ENCODE measurements at regions not wholly inside any gene's neighbourhood (a gene's known extent, or its start where the extent isn't known, plus 50 kb on each side); places are given as distances from the start of the nearest gene placed in this dataset.

DNA sequence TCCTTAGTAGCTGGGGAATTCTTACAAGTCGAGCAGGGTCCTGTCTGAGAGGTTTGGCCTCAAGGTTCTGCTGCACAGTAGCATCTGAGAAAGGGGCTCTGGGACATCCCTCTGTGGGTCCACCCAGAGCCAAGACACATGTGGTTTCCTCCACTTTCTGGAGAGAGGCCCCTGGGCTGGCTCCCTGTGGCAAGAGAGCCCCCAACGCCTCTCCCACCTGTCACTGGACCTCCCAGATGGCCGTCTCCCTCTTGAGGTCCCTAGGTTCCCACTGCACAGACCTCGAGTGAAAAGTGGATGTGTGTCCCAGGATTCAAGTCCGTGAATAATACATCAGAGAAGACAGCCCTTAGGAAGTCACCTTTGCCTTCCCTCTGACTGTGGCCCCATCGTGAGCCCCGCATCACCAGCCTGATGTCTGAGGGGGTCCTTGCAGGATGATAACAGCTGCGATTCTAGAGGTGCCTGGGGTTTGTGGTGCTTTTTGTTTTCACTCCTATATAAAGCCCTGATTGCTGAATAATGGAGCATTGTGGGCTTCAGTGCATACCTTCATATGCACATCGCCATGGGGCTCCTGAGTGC lies 319.0 kb downstream of the GLRX3 start:
- DNase-seq (ENCODE audit: low read depth in 2 of 3, low spot score in 1 of 3), result no peak

DNA sequence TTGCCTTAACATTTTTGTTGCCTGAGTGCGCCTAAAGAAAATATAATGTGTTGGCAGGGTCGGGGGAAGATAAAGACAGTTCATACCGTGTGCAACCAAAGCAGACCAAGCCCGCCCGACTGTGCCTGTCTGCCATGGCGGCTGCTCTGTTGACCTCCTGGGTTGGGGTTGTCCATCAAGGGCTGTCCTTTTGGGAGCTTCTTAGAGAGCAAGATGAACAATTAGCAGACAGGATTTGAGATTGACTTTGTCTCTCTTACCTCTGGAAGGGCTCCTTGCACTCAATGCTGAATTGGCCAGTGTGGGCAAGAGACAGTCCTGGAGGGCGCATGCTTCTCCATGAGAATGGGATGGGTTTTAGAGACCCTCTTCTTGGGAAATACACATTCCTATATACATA lies 319.6 kb downstream of the GLRX3 start:
- DNase-seq (ENCODE audit: low read depth in 2 of 3, low spot score in 1 of 3), result no peak

DNA sequence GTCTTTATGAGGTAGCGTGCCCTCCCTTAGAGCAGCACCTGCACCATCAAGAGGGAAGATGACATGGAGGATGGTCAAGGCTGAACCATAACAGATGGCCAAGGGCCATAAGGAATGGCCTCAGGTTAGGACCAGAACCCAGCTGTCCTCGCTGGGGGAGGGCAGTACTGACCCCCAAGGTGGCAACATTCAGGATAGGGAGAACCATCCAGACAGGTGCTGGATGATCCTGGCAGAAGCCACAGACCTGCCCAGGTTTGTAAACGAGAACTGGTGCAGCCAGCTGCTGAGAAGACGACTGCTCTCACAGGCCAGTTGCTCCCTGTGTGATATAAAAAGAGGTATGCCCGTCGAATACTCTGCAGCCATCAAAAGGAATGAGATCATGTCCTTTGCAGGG lies 320.4 kb downstream of the GLRX3 start:
- DNase-seq (ENCODE audit: low read depth in 2 of 3, low spot score in 1 of 3), result no peak

DNA sequence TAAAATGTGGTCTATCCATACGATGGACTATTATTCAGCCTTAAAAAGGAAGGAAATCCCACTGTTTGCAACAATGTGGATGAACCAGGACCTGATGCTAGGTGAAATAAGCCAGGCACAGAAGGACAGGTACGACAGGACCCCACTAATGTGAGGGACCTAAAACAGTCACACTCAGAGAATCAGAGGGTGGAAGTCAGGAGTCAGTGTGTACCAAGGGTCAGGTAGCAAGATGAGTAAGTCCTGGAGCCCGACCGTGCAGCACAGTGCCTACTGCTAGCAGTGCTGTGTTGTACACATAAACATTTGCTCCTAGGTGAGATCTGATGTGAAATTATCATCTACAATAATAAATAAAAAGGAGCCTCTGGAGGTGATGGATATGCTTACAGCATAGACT lies 322.3 kb downstream of the GLRX3 start:
- DNase-seq (ENCODE audit: low read depth in 2 of 3, low spot score in 1 of 3), result no peak

DNA sequence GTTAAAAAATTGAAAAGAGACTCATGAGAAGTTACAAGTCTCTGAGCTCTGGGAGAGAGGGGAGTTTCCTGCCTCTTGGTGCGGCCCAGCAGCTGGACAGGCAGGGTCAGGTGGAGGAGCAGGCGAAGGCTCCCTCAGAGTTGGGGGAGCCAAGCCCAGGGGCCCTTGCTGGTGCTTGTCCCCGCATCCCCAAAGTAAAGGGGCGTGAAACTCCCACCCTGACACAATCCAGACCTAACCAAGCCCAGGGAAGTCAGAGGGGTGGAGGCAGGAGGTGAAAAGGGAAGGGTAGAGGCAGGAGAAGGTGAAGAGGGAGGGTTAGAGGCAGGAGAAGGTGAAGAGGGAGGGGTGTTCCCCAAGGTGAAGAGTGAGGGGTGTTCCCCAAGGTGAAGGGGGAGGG lies 322.8 kb downstream of the GLRX3 start:
- no peak for DNase-seq (ENCODE audit: low read depth in 2 of 3, low spot score in 1 of 3)

DNA sequence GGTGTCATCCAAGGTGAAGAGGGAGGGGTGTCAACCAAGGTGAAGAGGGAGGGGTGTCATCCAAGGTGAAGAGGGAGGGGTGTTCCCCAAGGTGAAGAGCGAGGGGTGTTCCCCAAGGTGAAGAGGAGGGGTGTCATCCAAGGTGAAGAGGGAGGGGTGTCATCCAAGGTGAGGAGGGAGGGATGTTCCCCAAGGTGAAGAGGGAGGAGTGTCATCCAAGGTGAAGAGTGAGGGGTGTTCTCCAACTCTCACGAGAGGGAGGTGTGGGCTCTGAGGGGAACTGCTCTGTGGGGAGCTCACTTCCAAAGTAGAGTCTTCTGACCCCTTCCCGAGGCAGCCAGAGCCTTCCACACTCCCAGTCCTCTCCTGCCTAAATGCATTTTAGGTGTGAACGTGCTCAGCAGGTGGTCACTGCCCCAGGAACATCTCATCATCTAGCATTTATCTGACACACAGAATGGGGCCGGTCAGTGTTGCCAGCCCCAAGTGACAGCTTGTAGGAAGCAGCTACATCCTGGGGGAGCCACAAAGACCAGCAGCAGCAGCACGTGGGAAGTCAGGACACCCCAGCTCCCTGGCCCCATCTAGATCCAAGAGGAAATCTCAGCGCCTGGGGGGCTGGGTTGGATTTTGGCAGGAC lies 323.8 kb downstream of the GLRX3 start:
- no peak for DNase-seq (ENCODE audit: low read depth in 2 of 3, low spot score in 1 of 3)

DNA sequence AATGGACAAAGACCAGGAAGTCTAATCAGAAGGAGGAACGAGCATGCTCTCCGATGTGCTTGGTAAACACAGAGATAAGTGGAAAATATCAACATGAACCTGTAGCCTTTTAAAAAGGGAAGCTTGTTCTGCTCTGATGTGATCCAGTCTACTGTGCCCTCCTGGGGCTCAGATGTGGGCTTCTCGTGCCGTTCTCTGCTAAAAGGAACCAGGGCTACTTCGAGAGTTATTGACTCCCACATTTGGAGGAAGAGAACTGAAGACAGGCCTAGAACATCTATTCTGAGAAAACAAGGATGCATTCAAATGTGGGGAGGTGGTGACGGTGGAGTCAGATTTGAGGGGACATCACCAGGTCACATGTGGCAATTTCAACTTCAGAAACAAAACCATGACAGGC lies 325.4 kb downstream of the GLRX3 start:
- no peak for DNase-seq (ENCODE audit: low read depth in 2 of 3, low spot score in 1 of 3)

DNA sequence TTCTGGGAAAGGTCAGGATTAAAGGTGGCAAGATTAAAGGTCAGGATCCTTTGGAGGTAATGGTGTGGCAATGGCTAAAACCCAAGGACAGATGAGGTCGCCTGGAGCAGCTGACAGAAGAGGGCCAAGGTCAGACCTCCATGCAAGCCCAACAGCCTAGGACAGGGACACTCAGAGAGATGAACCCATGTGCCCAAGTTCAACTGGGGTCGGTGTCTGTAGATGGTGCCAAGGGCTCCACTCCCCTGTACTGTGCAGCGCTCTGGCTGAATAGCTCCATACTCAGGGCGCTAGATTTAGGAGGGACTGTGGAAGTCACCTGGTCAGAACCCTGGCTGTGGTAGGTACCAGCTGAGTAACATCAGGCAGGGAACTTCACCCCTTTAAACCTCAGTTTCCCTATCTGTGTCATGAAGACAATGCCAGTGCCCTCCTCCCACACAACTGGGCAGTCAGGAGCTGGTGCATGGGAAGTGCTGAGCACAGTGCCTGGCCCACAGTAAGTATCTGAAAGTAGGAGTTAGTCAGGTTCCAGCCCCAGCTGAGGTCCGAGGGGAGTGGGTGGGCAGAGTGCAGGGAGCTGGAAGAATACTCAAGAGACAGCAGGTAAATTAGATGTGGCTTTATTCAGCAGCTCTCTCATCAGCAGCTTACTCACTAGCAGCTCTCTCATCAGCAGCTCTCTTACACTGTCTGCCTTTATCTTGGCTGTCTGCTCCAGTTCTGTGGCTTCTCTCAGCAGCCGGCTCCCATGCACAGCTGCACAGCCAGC lies 327.1 kb downstream of the GLRX3 start:
- no peak for DNase-seq (ENCODE audit: low read depth in 2 of 3, low spot score in 1 of 3)

DNA sequence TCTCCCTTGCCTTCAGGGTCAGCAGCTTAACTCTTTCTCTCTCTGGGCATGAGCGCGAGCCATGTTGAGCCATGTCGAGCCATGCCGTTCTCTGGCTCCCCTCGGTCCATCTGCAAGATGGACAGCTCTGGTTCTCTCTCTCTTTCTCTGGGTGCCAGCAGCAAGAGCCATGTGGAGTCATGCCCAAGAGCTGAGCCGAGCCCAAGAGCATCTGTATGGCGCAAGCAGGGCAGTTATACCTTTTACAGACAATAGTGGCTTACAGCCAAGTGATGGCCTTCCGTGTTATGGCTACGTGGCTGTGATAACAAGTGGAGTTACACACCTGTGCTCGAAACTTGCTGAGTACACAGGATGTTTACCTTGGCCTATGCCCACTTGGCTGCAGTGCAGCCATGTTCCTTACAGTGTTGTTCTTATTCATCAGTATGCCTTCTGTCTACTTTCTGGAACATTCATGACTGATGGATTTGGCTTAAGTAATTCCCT lies 327.7 kb downstream of the GLRX3 start:
- DNase-seq (ENCODE audit: low read depth in 2 of 3, low spot score in 1 of 3), result no peak

DNA sequence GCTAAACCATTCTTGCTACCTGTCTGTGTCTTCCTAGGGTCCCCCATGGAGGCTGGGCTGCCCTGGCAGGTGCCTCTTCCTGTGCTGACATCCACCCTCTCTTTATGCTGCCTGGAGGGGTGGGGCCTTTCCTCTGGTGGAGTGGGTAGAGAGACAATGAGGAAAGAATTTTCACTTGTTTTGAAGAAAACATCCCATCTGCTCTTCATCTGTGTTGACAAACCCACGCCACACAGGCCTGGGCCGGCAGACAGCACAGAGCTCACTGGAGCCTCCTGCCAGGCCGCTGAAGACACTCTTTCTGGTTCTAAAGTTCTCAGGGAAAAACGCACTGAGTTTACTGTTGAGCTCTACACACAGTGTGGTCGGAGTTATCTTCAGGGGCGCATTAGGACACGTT lies 328.2 kb downstream of the GLRX3 start:
- DNase-seq (ENCODE audit: low read depth in 2 of 3, low spot score in 1 of 3), result no peak

DNA sequence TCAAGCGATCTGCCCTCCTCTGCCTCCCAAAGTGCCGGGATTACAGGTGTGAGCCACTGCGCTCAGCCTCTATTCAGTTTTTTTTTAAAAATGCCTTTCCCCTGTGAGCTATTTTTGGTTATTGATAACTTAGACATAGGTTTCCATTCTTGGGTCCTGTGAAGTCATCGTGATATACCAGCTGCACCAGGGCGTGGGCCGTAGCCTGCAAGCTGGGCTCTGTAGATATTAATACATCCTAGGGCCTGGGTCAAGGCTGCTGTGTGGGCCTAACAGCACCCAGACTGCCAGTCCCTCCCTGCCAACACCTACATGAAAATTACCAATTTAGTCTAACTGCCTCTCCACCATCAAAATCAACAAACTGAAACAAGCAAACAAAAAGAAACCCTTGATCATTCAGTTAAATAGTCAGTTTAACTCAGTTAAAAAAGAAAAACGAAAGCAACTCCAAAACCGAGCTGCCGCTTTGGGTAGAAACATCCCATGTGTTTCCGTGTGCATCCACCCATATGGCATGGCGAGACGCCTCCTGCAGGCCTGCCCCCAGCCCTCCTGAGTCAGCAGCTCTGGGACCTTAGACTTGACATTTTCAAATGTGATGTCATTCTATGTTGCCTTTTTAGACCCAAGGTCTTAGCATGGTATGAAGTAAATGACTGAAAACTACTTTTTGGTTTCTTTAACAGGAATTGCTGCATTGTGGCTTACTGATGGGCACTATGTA lies 330.2 kb downstream of the GLRX3 start:
- DNase-seq (ENCODE audit: low read depth in 2 of 3, low spot score in 1 of 3), result no peak

DNA sequence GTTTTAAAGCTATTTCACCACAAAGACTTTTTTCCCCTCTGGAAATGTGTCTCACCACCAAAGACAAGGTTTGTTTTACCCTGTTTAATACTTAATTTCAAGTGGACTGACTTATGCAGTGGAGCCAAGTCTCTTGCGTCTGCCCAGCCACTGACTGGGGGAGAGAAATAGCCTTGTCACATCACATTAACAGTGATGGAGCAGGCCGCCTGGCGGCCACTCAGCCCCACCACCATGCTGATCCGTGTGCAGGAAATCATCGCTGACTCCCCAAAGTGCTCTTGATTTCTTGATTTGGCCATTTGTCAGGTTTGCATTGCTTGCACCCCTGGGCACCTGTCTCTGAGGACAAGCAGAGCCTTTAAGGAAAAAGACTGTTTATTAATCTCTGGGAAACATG lies 334.1 kb downstream of the GLRX3 start:
- DNase-seq (ENCODE audit: low read depth in 2 of 3, low spot score in 1 of 3), result no peak

DNA sequence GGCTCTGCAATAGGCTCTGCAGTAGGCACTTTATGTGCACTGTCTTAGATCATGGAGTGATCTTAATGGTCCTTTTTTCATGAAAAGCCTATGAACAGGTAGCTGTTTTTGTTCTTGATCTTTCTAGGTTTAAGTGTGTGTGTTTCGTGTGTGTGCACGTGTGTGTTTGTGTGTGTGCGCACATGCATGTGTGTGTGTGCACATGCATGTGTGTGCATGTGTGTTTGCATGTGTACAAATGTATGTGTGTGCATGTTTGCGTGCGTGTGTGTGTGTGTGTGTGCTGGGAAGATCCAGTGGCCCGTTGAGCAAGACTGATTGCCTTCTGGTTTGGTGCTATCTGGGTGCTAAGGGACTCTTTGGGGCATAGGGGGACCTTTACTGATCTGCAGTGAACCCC lies 334.8 kb downstream of the GLRX3 start:
- DNase-seq (ENCODE audit: low read depth in 2 of 3, low spot score in 1 of 3), result no peak

DNA sequence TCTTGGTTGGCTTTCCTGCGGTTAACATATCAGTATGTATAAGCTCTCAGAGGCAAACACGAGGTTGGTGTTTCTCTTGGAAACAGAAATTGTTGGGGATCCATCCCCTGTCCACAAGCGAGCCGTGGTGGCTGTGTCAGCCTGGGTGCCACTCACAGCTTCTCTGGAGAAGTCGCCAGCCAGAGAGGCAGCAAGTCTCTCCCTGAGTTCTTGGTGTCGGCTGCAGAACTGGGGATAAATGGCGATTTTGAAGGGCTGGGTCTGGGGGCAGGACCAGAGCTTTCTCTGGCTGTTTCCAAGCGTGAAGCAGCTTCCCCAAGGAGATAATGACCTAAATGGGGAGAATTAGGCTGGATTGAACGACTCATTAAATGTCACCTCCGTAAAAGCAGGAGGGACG lies 335.3 kb downstream of the GLRX3 start:
- no peak for DNase-seq (ENCODE audit: low read depth in 2 of 3, low spot score in 1 of 3)

DNA sequence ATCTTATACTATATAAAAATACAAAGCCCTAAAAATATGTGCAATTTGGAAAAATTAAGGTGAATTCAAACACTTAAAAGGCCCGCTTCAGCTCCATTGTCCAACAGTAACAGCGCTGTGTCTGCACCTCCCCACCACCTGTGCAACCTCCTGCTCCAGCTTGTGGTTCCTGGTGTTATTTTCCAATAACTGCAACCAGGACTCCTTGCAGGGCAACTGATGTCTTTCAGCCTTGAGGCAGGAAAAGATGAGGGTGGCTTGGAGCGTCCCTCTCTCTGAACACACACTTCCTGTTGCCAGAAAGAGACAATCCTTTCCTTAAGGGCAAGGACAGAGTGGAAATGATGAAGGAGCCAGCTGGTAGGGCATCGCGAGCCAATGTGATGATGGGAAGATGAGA lies 336.0 kb downstream of the GLRX3 start:
- no peak for DNase-seq (ENCODE audit: low read depth in 2 of 3, low spot score in 1 of 3)

DNA sequence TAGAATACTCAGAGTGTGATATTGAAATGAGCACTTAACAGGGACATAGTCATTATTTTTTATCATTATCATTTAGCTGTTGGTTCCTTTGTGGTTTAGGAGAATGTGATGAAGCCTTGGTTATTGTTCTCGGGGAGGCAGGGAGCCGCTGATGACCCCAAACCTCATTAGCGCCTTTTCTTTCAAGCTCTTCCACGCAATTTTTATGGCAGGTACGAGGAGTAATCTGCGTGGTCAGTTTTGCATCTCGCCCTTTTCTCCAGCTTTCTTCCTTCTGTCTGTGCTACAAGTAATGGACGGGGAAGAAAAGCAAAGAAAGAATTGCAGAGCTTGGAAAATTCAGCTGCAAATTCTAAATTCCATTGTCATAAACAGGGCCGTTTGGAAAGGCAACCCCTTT lies 338.4 kb downstream of the GLRX3 start:
- DNase-seq (ENCODE audit: low read depth in 2 of 3, low spot score in 1 of 3), result no peak

DNA sequence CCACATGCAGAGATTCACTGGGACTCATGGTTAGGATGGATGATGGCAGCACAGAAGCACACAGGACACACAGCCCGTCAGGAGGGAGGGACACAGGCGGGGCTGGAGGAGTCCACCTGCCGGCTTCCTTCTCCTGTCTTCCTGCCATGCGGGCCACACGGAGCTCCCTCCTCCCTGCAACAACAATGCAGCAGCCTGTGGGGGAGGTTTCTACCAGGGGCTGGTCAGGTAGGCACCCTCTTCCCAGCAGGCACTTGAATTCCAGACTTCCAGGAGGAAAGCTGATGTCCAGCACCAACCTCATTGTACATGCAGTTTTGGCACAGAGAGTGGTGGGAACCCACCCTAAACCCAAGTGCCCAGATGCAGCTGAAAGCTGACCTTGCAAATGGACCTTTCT lies 341.2 kb downstream of the GLRX3 start:
- DNase-seq (ENCODE audit: low read depth in 2 of 3, low spot score in 1 of 3), result no peak

DNA sequence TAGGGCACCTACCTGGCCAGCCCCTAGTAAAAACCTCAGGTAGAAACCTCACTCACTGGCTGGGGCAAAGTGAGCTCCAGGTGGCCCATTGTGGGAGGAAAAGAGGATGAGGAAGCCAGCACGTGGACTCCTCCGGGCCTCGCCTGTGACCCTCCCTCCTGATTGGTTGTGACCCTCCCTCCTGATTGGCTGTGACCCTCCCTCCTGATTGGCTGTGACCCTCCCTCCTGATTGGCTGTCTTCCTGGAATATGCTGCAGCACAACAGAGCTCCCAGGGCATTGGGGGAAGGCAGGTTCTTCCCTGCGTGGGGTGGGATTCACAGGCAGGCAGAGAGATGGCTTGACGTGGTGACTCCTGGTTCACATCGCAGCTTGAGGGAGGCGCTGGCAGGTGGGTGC lies 343.0 kb downstream of the GLRX3 start:
- no peak for DNase-seq (ENCODE audit: low read depth in 2 of 3, low spot score in 1 of 3)

DNA sequence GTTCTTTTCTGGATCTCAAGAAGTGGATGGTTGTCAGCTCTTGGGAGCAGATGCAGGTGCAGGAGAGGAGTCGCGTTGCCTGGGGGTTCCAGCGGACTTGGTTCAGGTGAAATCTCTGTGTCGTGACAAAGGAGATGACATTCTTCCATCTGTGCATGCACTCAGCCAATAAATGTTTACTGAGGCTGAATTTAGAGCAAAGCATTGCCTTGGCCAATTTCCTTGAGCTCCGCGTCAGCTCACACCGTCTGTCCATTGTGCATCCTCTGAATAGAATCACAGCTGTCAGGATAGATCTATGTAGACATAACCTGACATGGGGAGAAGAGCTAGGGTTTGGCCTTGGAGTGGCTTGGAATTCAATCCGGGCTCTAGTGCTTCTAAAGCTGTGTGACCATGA lies 343.7 kb downstream of the GLRX3 start:
- no peak for DNase-seq (ENCODE audit: low read depth in 2 of 3, low spot score in 1 of 3)

DNA sequence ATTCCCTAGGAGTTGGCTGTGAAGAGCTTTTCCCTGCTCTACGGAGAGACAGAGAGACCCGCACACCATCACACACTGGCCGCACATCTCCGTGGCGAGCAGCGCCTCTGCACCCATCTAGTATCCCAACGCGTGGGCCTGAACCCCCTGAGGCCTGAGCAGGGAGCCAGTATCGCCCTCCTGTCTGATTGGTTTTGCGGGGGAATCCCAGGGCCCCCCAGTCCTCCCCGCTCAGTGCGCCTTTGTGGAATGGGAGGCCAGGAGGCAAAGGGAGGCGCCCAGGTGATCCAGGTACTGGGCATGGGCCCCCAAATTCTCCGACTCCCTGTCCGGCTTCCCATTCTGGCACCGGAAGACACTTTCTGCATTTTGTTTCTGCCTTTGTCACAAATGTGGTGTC lies 344.3 kb downstream of the GLRX3 start:
- no peak for DNase-seq (ENCODE audit: low read depth in 2 of 3, low spot score in 1 of 3)

DNA sequence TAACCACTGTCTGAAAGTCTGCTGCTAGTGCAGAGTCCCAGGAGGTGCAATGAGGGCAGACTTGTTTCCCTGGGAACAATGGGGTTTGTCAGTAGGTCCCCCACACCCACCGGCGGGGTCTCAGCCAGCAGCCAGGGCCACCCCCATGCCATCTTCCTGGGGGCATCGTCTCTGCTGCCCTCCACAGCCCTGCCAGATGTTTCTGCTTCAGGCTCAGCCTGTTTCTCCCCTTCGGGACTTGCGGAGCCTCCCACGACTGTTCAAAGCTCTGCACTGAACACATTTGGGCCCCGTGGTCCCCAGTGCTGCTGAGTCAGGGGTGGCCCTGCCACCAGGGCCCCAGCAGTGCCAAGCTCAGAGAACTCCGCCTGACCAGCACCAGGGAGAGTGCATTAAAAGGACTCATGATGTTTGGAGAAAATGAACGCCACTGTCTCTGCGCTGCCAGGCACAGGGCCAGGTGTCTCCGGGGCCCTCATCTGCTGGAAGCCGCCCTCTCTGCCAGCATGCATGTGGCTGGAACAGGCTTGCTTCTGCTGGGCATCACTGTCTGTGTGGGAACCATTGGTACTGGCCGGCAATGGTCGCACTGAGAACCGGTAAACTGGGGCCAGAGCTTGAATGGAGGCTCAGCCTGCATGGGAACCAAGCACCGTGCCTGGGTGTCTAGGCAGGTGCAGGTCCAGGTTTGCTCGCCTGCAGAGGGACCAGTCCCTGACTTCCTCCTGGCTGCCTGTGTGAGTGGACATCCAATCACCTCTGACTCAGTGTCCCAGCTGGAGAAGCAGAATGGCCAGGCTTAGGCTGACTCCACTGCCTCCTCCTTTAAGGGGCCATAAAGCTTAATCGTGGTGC lies 345.1 kb downstream of the GLRX3 start:
- DNase-seq (ENCODE audit: low read depth in 2 of 3, low spot score in 1 of 3), result no peak

Measured in stimulated activated CD4-positive, alpha-beta T cell treated with anti-CD3 and anti-CD28 coated beads, Interleukin-12 subunit alpha, Interleukin-12 subunit beta, amount 100 ng/mL, for 48 hours (primary cell).